ENCODE measurements at regions not wholly inside any gene's neighbourhood (a gene's known extent, or its start where the extent isn't known, plus 50 kb on each side); places are given as distances from the start of the nearest gene placed in this dataset.

GRCh38 chr12:13369474-13370056, 173.0 kb downstream of the EMP1 start:
- no peaks in the 10 kb centered on the region for H4K20me1 ChIP-seq (ENCODE audit: insufficient read depth)
- no peak overlapping the region for H2AFZ ChIP-seq (ENCODE audit: low read depth, low read length, poor library complexity, severe bottlenecking)
- ChIA-PET RAD21 (ENCODE audit: low non-redundant PET in 1 of 2, low total read pairs in 2 of 2, uncharacterized antibody in 2 of 2, unreplicated experiment in 2 of 2) (no interaction called here), CTCF (no interaction called here), POLR2A (no interaction called here)
- H3K27ac ChIP-seq (ENCODE audit: low read depth, low read length) = no peak overlapping the region
- H3K9me3 ChIP-seq (ENCODE audit: control insufficient read depth in 1 of 2, insufficient read depth in 1 of 2, low read depth in 1 of 2, low read length in 2 of 2) = no peaks in the 10 kb centered on the region
- DNase-seq (ENCODE audit: low read depth, low spot score) (no peak), ATAC-seq (no peak)
- no peak overlapping the region for H3K9ac ChIP-seq (ENCODE audit: low read length)
- H3K4me1 ChIP-seq (ENCODE audit: control insufficient read depth in 1 of 2, insufficient read depth in 2 of 2, low read length in 2 of 2) = no peaks in the 10 kb centered on the region
- intact Hi-C loops (cut with micrococcal nuclease) = loop anchor here (10.0 kb wide), 1 partner anchor 295 kb away; no protein-coding TSS in a partner anchor
- TF ChIP-seq MAX (IDR thresholded peaks at IDR 0.05) (no peak), CBX3 (IDR thresholded peaks at IDR 0.05; ENCODE audit: low read depth) (no peak), SIN3A (IDR thresholded peaks at IDR 0.05; ENCODE audit: low read depth) (no peak), EGR1 (IDR thresholded peaks at IDR 0.05; ENCODE audit: low read depth) (no peak), ZFX (IDR thresholded peaks at IDR 0.05) (no peak), ELF1 (IDR thresholded peaks at IDR 0.05; ENCODE audit: borderline replicate concordance, low read depth) (no peak), JUND (IDR thresholded peaks at IDR 0.05) (no peak), FOSL1 (IDR thresholded peaks at IDR 0.05; ENCODE audit: low read depth) (no peak), SRF (IDR thresholded peaks at IDR 0.05; ENCODE audit: low read depth) (no peak), TCF7L2 (IDR thresholded peaks at IDR 0.05; ENCODE audit: borderline replicate concordance, extremely low read depth, insufficient read depth, insufficient read length) (no peak), SP1 (IDR thresholded peaks at IDR 0.05; ENCODE audit: low read depth) (no peak), ZNF274 (IDR thresholded peaks at IDR 0.05; ENCODE audit: low read depth, low read length) (no peak), YY1 (IDR thresholded peaks at IDR 0.05; ENCODE audit: extremely low read depth, insufficient replicate concordance, low read depth, low read length) (no peak), POLR2AphosphoS5 (IDR thresholded peaks at IDR 0.05; ENCODE audit: low read depth, low read length) (no peak), EZH2phosphoT487 (IDR thresholded peaks at IDR 0.05; ENCODE audit: borderline replicate concordance) (no peak), CEBPB (IDR thresholded peaks at IDR 0.05; ENCODE audit: low read depth) (no peak)
- TF ChIP-seq, protein P1, sequence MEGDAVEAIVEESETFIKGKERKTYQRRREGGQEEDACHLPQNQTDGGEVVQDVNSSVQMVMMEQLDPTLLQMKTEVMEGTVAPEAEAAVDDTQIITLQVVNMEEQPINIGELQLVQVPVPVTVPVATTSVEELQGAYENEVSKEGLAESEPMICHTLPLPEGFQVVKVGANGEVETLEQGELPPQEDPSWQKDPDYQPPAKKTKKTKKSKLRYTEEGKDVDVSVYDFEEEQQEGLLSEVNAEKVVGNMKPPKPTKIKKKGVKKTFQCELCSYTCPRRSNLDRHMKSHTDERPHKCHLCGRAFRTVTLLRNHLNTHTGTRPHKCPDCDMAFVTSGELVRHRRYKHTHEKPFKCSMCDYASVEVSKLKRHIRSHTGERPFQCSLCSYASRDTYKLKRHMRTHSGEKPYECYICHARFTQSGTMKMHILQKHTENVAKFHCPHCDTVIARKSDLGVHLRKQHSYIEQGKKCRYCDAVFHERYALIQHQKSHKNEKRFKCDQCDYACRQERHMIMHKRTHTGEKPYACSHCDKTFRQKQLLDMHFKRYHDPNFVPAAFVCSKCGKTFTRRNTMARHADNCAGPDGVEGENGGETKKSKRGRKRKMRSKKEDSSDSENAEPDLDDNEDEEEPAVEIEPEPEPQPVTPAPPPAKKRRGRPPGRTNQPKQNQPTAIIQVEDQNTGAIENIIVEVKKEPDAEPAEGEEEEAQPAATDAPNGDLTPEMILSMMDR (IDR thresholded peaks at IDR 0.05 in 2 of 3, conservative IDR thresholded peaks at IDR 0.05 in 1 of 3; ENCODE audit: borderline replicate concordance in 1 of 3, insufficient read depth in 1 of 3, low read depth in 2 of 3, low read length in 2 of 3) = no peak
- TF ChIP-seq, protein P2, sequence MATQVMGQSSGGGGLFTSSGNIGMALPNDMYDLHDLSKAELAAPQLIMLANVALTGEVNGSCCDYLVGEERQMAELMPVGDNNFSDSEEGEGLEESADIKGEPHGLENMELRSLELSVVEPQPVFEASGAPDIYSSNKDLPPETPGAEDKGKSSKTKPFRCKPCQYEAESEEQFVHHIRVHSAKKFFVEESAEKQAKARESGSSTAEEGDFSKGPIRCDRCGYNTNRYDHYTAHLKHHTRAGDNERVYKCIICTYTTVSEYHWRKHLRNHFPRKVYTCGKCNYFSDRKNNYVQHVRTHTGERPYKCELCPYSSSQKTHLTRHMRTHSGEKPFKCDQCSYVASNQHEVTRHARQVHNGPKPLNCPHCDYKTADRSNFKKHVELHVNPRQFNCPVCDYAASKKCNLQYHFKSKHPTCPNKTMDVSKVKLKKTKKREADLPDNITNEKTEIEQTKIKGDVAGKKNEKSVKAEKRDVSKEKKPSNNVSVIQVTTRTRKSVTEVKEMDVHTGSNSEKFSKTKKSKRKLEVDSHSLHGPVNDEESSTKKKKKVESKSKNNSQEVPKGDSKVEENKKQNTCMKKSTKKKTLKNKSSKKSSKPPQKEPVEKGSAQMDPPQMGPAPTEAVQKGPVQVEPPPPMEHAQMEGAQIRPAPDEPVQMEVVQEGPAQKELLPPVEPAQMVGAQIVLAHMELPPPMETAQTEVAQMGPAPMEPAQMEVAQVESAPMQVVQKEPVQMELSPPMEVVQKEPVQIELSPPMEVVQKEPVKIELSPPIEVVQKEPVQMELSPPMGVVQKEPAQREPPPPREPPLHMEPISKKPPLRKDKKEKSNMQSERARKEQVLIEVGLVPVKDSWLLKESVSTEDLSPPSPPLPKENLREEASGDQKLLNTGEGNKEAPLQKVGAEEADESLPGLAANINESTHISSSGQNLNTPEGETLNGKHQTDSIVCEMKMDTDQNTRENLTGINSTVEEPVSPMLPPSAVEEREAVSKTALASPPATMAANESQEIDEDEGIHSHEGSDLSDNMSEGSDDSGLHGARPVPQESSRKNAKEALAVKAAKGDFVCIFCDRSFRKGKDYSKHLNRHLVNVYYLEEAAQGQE (IDR thresholded peaks at IDR 0.05; ENCODE audit: low read depth) = no peak
- H3K27me3 ChIP-seq (ENCODE audit: insufficient read depth, low read length) = no peaks in the 10 kb centered on the region
- H3K4me2 ChIP-seq (ENCODE audit: low read length) = no peak overlapping the region
- no peaks in the 10 kb centered on the region for H3K36me3 ChIP-seq (ENCODE audit: control insufficient read depth in 1 of 2, insufficient read depth in 2 of 2, low read length in 2 of 2)
- H3K79me2 ChIP-seq (ENCODE audit: insufficient read depth, low read length) = no peaks in the 10 kb centered on the region
- no peak overlapping the region for H3K4me3 ChIP-seq (replicated peaks in 1 of 2; ENCODE audit: low read depth in 1 of 2, low read length in 2 of 2)
- H3K9me2 ChIP-seq (ENCODE audit: insufficient read depth) = no peaks in the 10 kb centered on the region
- BruUV-seq (replicated peaks) = no TSS peak

Measured in HCT116 (cell line).